Ovary (tissue), 3 donors: ENCODE measurements at regions not wholly inside any gene's neighbourhood (a gene's known extent, or its start where the extent isn't known, plus 50 kb on each side); places are given as distances from the start of the nearest gene placed in this dataset.

Experiments used
- CTCF ChIP-seq, 3 donors: fragments of 450-650 bp in 2 of 3; fragments of 200-600 bp in 1 of 3; IDR thresholded peaks; one replicate each; pipeline versions ENCODE4 v1.5.1 to v1.8.0; 2016 to 2022; ENCODE audit warnings: antibody characterized with exemption in 3 of 3, mild to moderate bottlenecking in 1 of 3
- EP300 ChIP-seq: sonication (generic); formaldehyde crosslinking; IDR thresholded peaks from one replicate; pipeline ENCODE4 v1.6.1; 2017; ENCODE audit warnings: antibody characterized with exemption
- POLR2A ChIP-seq: fragments of 450-650 bp; IDR thresholded peaks from one replicate; pipeline ENCODE4 v1.6.1; 2017; ENCODE audit warnings: antibody characterized with exemption, mild to moderate bottlenecking, moderate library complexity
- donor health status: DM: no; HTN: no; CAD: no.

- TF ChIP-seq CTCF (IDR thresholded peaks at IDR 0.05) (no peak), POLR2A (no peak), EP300 (no peak)
These were observed 148.6 kb upstream of the SALL4 start for GRCh38 chr20:51950926-51951325.
